Neural progenitor cell (in vitro differentiated cells): ENCODE measurements at regions not wholly inside any gene's neighbourhood (a gene's known extent, or its start where the extent isn't known, plus 50 kb on each side); places are given as distances from the start of the nearest gene placed in this dataset.

Experiments used
- CTCF ChIP-seq: fragments of 200-600 bp; sonication (generic); IDR thresholded peaks from 2 replicates; pipeline ENCODE4 v1.5.1; 2017; ENCODE audit warnings: antibody characterized with exemption, mild to moderate bottlenecking
- EZH2 ChIP-seq: fragments of 200-600 bp; sonication (generic); IDR thresholded peaks from 2 replicates; pipeline ENCODE4 v1.6.1; 2017; ENCODE audit warnings: antibody characterized with exemption, mild to moderate bottlenecking, moderate library complexity
- EZH2phosphoT487 ChIP-seq: fragments of 200-600 bp; sonication (generic); IDR thresholded peaks from 2 replicates; pipeline ENCODE4 v1.6.1; 2017; ENCODE audit warnings: antibody characterized with exemption

GRCh38 chr7:111662386-111662785 is 100.1 kb upstream of the IMMP2L start:
- TF ChIP-seq EZH2, result no peak
- no peak for TF ChIP-seq CTCF
- TF ChIP-seq EZH2phosphoT487, result no peak
